GM19452 (cell line): ENCODE measurements at regions not wholly inside any gene's neighbourhood (a gene's known extent, or its start where the extent isn't known, plus 50 kb on each side); places are given as distances from the start of the nearest gene placed in this dataset.

Experiments
- ATAC-seq: cut with Tn5 transposase; IDR thresholded peaks from one replicate; pipeline ENCODE4 v1.9.1; 2021; ENCODE audit not compliant: unreplicated experiment

DNA sequence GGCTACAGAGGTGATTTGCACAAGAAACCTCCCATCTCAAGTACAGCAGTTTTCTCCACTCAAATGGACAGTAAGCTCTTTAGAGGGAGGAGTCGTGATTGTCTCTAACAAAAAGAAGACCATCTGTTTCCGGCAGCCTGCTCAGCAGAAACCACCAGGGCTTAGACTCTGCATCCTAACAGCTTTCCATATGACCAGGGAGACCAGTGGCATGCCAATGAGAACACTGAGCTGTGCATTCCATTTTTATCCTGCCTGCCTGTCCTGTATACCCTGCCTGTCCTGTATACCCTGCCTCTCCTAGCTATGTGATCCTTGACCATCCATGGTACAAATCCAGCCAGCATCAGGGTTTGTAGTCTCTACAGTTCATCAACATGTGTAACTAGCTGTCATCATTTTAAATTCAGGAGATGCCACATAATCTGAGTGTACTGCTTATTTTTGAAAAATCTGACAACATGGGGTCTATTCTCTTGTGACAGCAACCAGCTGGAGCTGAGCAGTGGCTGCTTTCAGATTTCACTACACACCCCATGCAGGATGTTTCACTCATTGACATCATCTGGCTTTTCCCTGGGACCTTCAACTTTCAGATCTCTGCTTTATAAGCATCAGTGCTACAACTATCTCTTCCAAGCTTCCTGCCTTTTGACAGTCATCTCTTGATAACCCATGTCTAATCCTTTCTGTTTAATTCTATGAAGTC lies 50.5 kb upstream of the POU2AF2 start:
- ATAC-seq: no peak

GRCh38 chr11:111193924-111194490 lies 51.5 kb upstream of the POU2AF2 start:
- ATAC-seq: no peak

DNA sequence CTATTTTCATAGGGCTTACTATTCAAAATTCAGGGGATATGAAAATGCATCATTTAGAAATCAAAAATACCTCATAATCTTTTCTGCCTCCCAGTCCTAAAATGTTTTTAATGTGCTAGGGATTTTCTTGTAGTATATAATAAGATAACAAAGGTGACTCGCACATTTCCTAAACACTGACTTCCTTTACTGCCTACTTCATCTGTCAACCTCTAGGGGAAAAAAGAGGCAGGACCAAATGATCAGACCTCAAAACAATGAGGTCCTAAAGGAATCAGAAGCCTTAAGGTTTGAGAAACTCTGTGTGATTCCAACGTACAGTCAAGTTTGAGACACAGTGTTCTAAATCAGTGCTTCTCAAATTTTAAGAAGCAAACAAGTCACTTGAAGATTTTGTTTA lies 56.1 kb upstream of the POU2AF2 start:
- ATAC-seq: no peak

DNA sequence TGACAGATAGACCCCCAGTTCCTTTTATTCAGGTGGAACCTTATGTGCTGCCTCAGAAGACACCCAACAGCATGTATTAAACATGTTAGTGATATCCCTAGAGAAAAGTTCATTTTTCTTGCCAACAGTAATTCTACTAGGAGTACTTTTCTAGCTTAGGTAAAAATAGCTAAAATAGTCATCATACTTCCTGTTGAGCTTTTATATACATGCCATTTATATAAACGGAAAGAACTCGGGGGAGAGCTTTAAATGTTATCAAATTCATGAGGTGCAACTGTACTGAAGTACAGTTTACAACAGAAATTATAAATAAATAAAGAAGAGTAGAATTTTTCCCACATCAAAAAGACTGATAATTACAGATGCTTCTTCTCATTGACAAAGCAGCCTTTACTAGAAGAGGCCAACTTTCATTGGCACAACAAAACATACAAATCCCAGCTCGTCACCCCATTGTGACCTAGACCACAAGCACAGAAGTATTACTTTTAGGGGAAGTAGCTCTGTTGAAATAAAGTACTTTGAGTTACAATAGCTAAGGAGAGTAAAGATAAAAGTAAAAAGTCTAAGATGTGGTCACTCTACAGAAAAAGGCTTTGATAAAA lies 59.1 kb upstream of the POU2AF2 start:
- ATAC-seq: no peak

GRCh38 chr11:111185266-111185665 lies 60.3 kb upstream of the POU2AF2 start:
- ATAC-seq: no peak

- ATAC-seq: no peak
Measured at GRCh38 chr11:111183706-111184105, 61.8 kb upstream of the POU2AF2 start.

GRCh38 chr11:111179184-111179910 lies 66.2 kb upstream of the POU2AF2 start:
- no peak for ATAC-seq

GRCh38 chr11:111177037-111177871 lies 68.3 kb upstream of the POU2AF2 start:
- ATAC-seq: peak; percentile 80

DNA sequence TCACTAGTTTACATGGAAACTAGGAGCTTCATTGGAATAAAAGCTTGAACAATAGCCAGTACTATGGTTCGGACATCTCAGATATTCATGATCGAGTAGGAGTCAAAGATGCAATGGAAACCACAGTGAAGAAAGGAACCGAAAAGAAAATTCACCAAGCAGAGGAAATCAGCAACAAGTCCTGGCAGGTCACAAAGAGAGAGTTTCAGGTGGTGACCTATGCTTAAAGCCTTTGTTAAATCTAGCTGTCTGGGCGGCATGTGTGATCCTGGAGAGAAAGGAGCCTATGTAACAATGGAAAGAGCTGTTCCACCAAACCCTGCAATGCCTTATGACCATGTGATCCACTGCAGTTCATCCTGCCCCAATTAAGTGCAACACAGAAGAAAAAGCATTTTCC lies 68.9 kb upstream of the POU2AF2 start:
- ATAC-seq: peak; percentile 58

DNA sequence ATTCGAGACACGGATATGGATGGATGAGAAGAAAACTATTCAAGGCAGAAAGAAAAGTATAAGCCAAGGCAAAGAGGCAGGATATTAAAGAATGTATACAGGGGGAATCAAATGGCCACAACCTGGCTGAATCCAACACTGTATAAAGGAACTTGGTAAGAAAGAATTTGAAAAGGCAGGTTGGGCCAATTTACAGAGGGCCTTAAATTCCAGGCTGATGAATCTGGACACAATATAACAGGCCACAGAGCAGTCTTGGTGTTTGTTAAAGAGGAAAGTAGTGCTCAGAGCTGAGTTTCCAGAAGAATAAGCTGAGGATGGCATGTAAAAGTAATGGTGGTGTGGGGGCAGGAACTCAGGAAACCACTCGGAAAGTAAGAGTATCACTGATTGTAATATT lies 72.3 kb upstream of the POU2AF2 start:
- no peak for ATAC-seq

GRCh38 chr11:111172321-111172862 lies 73.1 kb upstream of the POU2AF2 start:
- no peak for ATAC-seq

- peak; percentile 55 for ATAC-seq
Measured at GRCh38 chr11:111170761-111171379, 74.7 kb upstream of the POU2AF2 start.

DNA sequence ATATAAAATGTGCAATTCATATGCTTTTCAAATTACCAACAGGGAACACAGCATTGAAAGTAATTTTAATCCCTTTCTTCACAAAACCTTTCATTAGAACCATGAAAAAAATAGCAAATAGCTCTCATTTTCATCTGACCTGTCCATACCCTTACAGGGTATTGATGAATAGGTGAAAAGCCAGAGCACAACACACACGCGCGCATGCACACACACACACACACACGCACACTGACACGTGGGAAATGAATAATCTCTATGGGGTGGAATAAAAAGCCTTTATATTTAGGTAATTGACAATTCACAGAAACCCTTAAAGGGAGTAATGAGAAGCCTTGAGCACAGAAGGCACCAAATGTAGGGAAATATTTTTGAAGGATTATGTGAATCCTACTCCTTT lies 76.2 kb upstream of the POU2AF2 start:
- no peak for ATAC-seq

GRCh38 chr11:111168871-111169270 lies 76.7 kb upstream of the POU2AF2 start:
- no peak for ATAC-seq

DNA sequence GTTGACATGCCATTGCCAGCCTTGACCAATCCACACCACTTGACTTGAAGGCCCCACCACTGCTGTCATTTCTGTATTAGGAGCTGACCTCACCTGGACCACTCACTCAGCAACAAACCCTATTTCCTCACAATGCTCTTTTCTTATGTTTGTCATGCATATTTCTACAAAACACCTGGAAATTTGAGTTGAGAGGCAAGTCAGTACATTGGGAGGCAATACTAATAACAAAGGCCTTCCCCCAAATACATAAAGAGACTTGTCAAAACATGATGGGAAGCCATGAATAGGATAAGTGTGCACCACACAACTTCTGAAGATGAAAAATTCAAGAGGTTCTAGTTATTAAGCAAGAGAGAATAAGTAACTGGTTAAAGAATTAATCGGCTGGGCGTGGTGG lies 77.9 kb upstream of the POU2AF2 start:
- no peak for ATAC-seq

GRCh38 chr11:111166598-111166997 lies 78.9 kb upstream of the POU2AF2 start:
- no peak for ATAC-seq

DNA sequence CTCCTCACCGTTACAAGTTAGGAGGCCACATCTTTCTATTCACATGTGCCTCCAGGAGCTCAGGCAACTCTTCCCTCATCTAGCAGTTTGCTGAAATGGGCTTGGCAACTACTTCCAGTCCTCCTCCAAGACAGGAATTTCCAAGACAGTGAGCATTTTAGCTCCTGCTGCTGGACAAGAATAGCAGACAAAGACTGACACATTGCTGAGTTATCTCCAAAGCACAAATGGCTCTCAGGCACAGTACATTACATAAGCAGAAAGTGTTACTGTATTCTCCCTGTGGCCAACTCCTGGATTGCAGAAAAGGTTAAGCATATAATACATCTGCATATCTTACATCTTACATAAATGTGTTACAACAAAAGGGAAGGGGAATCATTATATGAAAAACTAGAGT lies 83.2 kb upstream of the POU2AF2 start:
- no peak for ATAC-seq

GRCh38 chr11:111157571-111157970 lies 88.0 kb upstream of the POU2AF2 start:
- no peak for ATAC-seq

GRCh38 chr11:111155021-111155420 lies 90.5 kb upstream of the POU2AF2 start:
- no peak for ATAC-seq

DNA sequence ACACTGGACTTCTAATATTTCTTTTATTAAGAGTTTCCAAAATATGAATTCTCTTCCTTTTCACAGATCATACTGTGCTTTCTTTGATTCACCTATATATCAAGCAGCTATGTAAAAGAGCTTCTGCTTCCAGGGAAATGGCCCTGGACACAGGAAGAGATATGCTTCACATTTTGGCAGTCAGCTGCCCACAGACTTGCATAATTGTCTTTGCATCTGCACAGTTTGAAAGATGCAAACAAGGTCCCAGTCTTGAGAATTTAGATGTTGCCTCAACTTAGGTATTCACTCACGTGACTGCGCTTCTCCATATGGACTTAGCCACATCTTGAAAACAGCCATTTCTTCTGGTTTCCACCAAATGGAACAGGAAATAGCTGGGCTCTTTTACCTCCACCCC lies 92.3 kb upstream of the POU2AF2 start:
- ATAC-seq: no peak
